IPS-NIHi11 (cell line): ENCODE measurements at regions not wholly inside any gene's neighbourhood (a gene's known extent, or its start where the extent isn't known, plus 50 kb on each side); places are given as distances from the start of the nearest gene placed in this dataset.
A peak's percentile ranks its signal among the peaks of the same experiment; 100 is the strongest.

Experiments used
- DNase-seq: peaks from one replicate; pipeline ENCODE4 v3.0.0; 2012; ENCODE audit warnings: mixed read lengths, low spot score

- DNase-seq: no peak
These were observed 257.1 kb downstream of the OPA1 start for GRCh38 chr3:193850084-193850619.

- no peak for DNase-seq
These were observed 258.4 kb downstream of the OPA1 start for GRCh38 chr3:193851428-193851847.

- peak; percentile 79 for DNase-seq
These were observed 259.1 kb downstream of the OPA1 start for GRCh38 chr3:193851941-193852674.

- no peak for DNase-seq
These were observed 259.9 kb downstream of the OPA1 start for GRCh38 chr3:193852901-193853300.

DNA sequence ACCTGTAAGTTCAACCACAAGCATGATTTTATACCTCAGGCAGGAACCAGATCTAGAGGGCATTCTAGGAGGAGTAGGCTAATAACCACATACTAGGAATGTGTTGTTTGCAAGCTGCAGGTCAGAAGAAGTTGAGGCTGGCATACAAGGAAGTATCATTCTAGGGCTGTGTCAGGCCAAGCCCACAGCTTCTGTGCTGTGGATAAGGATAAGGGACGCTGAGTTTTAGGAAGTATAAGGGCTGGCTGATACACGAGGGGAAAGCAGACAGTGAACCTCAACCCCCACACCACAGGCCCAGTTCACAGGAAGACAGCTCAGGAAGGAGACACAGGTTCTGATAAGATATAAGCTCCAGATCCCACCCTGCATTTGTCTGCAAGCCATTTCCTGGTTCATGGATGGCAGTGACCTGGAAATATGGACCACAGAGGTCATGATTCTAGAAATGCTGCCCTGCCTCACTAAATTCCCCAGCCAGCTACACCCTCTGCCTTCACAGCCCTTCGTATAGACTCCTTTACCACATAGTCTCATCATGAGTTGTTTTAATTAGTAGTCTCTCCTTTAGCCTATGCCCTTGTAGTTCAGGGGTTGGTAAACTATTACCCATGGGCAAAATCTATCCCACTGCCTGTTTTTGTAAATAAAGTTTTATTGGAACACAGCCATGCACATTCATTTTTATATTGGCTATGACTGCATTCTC lies 260.7 kb downstream of the OPA1 start:
- DNase-seq: no peak

GRCh38 chr3:193857996-193858395 lies 265.0 kb downstream of the OPA1 start:
- DNase-seq: no peak

GRCh38 chr3:193859195-193859594 lies 266.2 kb downstream of the OPA1 start:
- no peak for DNase-seq

DNA sequence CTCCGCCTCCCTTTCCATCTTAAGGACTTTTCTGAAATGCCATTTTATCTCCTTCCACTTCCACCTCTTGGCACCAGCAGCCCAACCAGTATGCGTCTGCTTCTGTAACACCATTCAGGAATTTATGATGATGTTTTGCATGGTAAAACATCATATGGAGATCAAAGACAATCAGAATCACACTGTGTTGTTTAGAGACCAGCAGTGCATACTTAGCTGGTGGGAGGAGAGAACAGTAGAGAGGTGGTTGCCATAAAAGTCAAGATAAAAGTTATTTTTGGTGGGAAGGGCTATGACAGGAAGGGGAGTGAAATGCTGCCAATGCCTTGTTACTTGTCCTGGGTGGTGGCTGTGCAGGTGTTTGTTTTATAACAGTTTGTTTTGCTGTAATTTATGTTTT lies 268.0 kb downstream of the OPA1 start:
- DNase-seq: no peak

- DNase-seq: no peak
These were observed 269.8 kb downstream of the OPA1 start for GRCh38 chr3:193862843-193863242.

DNA sequence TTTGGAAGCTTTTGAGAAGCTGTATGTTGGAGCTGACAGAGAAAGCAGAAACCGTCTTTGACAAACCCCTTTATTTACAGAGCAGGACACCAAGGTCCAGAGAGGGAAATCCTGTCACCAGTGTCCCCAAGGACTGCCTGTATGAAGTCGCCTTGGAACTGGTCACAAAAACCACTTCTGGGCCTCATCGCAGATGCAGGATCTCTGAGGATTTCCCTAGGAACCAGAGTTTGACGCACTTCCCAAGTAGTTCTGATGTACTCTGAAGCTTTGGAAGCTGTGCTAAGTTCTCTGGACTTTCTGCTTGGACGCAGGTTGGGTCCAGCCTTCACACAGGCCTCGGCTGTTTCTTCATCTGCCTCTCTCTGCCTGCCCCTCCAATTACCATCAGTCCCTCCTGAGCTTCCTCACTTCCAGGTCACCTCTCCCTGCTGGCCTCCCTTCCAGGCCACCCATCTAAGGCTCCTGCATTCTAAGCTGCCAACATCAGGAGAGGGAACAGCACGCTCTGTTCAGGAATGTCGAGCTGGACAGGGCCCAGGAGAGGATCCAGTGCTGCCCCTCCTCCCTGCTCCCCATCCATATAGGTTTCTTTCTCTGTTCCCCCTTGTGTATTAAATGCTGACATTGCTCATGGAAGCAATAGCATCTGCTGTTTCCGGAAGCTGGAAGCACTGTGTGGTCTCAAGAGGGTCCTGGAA lies 270.8 kb downstream of the OPA1 start:
- no peak for DNase-seq

GRCh38 chr3:193865339-193865738 lies 270.6 kb upstream of the HES1 start:
- no peak for DNase-seq

GRCh38 chr3:193865896-193866480 lies 270.0 kb upstream of the HES1 start:
- DNase-seq: no peak

DNA sequence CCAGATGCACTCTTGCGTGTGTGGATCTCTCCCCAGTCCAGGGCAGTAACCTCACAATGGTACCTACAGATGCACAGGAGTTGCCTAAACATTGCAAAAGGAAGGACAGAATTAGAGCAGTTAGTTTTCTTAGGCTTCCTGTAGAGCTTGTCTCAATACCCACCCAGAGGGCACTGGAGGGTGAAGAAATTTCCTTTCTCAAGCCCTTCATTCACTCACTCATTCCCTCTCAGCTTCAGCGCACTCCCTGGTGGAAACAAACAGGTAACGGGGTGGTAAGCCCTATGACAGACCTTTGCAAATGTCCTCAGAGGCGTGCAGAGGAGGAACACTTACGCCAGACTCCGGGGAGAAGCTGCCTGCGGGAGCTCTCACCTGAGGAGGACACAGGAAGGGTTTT lies 267.4 kb upstream of the HES1 start:
- no peak for DNase-seq

DNA sequence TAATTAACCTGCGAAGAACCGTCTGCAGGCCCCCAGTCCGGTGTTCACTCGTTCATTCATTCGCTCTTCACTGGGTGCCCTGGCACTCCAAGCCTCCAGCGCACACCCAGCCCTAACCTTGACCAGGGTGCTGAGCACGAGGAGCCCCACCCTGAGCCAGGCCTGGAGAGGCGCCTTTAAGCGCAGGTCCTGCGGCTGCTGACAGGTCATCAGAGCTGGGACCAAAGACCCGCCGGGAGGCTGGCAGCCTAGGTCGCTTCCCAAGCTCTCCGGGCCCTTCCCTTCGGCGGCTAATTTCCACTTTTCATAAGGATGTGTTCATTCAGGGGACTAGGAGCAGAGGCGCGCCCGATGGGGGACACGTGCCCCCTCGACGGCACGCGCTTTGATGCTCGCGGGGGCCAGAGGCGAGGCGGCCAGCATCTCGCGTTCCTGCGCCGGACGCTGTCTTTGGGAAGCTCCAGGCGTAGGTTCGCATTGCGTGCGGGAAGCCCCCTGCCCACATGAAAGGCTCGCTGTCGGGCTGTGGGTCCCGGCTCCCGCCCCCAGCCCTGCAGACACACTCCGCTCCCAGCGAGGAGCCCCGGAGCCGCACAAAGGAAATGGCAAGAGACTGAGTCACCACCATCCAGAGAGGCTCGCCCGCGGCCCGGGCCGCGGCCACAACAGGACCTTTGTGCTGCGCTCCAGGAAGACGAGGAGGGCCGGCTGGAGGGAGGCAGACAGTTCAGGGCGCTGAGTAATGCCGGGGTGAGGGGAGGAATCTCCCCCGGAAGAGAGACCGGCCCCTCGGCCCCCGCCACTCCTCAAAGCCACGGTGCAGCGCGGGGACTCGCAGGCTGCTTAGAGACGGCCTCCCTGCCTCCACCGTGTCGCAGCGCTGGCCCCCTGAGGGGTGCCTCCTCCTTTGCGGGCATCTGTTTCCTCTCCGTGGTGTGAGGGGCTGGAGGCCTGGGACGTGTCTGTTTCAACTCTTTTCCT lies 266.4 kb upstream of the HES1 start:
- peak; percentile 81 for DNase-seq

DNA sequence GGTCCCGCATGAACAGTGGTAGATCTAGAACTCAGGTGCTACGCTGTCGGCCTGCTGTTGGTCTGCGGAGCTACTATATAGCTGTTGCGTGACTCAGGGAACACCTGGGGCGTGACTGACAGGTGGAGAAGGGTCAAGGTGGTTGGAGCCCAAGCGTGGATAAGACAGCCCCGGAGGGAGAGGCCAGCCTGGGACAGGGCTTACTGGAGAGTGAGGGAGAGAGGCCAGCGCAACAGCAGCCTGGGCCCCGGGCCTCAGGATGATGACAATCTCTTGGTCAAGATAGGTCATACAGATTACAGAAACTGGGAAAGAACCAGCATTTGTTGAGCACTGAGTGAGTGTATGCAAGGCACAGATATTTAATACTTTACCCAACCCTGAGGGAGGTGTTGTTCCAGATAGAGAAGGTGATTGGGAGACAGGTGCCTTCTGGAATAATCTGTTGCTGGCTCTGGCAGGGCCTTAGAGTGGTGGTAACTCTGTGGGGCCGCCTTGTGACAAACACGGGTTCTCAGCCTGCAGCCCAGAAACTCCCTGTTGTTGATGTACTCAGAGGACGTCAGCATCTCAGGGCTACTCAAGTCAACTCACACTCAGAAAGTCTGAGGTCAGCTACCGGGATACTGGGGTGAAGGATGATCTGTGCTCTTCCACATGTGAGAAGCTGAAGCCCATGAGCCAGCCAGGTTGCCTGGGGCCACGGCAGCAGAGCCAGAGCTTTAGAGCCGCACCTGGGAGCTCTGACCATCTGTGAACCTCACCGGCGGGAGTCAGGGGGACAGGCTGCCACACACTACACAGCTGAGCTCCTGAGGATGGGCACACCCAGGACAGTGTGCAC lies 265.4 kb upstream of the HES1 start:
- no peak for DNase-seq

- DNase-seq: no peak
These were observed 264.8 kb upstream of the HES1 start for GRCh38 chr3:193871220-193871485.

DNA sequence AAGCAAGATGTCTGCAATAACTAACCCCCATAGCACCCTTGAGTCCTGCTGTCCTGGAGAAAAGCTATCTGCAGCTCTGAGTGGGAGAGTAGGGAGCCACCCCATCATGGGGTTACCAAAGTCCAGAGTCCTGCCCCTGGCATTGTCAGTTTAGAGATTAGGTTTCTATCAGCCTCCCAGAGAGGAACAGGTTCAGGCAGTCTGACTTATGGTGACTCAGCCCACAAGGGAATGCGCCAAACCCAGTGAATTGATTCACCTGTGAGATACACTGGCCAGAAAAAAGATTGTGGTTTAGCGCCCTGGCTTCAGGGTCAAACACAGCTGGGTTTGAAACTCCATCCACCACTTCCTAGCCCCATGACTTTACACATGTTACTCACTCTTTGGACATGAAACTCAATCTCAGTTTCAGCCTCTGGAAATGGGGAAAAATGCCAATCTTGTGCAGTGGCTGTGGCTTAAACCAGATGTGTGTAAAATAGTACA lies 263.6 kb upstream of the HES1 start:
- DNase-seq: peak; percentile 55

DNA sequence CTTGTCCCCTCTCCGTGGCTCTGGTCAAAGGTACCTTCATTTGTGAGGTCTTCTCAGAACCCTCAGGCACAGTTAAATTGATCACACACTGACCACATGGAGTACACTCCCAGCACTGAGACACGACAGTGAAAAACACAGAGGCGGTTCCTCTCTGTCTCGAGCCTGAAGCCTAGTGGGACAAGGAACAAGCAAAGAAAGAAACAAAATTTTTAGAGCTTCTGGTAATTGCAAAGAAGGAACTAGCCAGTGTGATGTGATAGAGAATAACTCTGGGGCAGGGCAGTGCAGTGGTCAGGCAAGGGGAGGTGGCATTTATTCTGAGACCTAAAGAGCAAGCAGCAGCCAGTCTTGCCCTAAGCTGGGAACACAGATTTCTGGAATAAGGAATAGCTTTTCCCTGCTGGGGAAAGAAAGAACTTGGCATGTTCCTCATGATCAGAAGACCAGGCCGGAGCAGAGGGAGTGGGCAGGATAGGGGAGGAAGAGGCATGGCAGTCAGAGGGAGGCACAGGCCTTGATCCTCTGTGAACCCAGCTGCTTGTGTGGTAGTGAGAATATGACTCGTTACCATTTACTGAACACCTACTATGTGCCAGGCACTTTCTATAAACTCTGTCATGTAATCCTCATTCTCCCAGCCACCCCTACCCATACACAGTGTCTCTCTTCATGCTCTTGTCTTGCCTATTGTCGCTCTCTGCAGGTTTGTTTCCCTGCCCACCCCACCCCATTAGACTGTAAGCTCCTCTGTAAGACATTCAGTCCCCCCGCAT lies 262.3 kb upstream of the HES1 start:
- no peak for DNase-seq

- no peak for DNase-seq
These were observed 261.4 kb upstream of the HES1 start for GRCh38 chr3:193874512-193874911.
